ENCODE measurements at regions not wholly inside any gene's neighbourhood (a gene's known extent, or its start where the extent isn't known, plus 50 kb on each side); places are given as distances from the start of the nearest gene placed in this dataset.

DNA sequence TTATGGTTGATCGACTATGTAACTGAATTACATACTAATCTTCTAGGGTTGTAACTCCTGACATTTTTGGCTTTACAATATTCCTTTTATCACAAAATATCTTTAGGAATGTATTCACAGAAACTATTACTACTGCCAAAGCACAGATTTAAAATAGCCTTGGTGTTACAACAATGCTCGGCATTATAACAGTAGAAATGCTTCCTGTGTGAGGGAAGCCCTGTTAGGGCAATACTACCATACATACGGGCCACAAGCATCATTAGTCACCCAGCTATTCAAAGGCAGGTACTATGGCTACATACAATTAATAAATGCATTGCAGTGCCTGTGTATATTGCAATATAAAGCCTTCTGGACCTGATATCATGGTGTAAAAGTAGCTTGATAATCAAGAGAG, 517.8 kb downstream of the C12orf50 start:
- no peaks in the 10 kb centered on the region for H3K27me3 ChIP-seq
- intact Hi-C loops (cut with DNase I; ENCODE audit: low total_unique reads) = no loop called here
- H3K9me3 ChIP-seq = no peaks in the 10 kb centered on the region
- no peaks in the 10 kb centered on the region for H3K36me3 ChIP-seq
- H3K4me1 ChIP-seq = no peaks in the 10 kb centered on the region
- no peak for TF ChIP-seq POLR2A (IDR thresholded peaks at IDR 0.05)
- TF ChIP-seq, protein P1, sequence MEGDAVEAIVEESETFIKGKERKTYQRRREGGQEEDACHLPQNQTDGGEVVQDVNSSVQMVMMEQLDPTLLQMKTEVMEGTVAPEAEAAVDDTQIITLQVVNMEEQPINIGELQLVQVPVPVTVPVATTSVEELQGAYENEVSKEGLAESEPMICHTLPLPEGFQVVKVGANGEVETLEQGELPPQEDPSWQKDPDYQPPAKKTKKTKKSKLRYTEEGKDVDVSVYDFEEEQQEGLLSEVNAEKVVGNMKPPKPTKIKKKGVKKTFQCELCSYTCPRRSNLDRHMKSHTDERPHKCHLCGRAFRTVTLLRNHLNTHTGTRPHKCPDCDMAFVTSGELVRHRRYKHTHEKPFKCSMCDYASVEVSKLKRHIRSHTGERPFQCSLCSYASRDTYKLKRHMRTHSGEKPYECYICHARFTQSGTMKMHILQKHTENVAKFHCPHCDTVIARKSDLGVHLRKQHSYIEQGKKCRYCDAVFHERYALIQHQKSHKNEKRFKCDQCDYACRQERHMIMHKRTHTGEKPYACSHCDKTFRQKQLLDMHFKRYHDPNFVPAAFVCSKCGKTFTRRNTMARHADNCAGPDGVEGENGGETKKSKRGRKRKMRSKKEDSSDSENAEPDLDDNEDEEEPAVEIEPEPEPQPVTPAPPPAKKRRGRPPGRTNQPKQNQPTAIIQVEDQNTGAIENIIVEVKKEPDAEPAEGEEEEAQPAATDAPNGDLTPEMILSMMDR (IDR thresholded peaks at IDR 0.05) = no peak
- H3K27ac ChIP-seq = no peak overlapping the region
- H3K4me3 ChIP-seq = no peak overlapping the region
- no peak for DNase-seq

DNA sequence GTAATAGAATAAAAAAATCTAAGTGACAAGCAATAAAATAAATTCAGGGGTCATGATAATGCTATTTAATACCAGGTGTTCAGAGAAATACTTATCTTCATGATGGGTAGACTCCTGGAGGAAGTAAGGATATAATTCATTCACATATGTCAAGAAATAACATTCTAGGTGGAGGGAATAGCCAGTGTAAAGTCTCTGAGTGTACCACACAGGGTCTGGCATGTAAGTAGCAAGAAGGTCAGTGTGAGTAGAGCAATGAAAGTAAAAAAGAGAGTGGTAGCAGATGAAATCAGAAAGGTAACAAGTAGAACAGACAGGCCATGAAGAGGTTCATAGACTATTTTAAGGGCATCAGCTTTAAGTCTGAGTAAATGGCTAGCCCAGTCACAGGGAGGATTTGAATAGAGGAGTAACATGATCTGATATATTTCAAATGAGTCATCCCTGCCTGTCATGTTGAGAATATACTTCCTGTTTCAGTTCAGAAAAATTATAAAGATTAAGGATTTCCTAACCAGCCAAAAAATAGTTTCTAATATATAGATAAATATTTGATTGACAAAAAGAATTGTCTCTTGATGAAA, 519.9 kb downstream of the C12orf50 start:
- H3K27ac ChIP-seq = no peak overlapping the region
- TF ChIP-seq POLR2A (IDR thresholded peaks at IDR 0.05) = no peak
- TF ChIP-seq, protein P1 (IDR thresholded peaks at IDR 0.05) = no peak
- H3K36me3 ChIP-seq = no peaks in the 10 kb centered on the region
- no peak overlapping the region for H3K4me3 ChIP-seq
- H3K4me1 ChIP-seq = no peaks in the 10 kb centered on the region
- intact Hi-C loops (cut with DNase I; ENCODE audit: low total_unique reads) = no loop called here
- H3K27me3 ChIP-seq = no peaks in the 10 kb centered on the region
- no peaks in the 10 kb centered on the region for H3K9me3 ChIP-seq
- no peak for DNase-seq

DNA sequence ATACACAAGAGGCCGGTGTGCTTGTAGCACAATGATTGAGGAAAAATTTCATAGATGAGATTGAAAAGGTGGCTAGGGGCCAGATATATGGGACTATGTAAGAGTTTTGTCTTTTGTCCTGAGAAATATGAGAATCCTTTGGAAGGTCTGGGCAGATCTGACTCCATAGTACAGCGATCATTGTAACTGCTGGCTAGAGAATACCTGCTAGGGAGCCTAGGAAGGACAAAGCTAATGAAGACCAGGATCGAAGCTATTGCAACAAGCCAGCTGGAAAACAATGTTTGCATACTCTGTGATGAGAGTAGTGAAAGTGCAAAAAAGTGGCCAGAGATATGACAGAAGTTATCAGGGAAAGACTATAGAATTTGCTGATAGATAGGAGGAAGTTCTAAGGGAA, 537.6 kb downstream of the C12orf50 start:
- no peak for DNase-seq
- intact Hi-C loops (cut with DNase I; ENCODE audit: low total_unique reads) = no loop called here
- Histone ChIP-seq H3K27ac (no peak overlapping the region), H3K9me3 (no peaks in the 10 kb centered on the region), H3K27me3 (no peaks in the 10 kb centered on the region), H3K4me3 (no peak overlapping the region), H3K36me3 (no peaks in the 10 kb centered on the region), H3K4me1 (no peaks in the 10 kb centered on the region)
- TF ChIP-seq, protein P1 (IDR thresholded peaks at IDR 0.05) = no peak
- no peak for TF ChIP-seq POLR2A (IDR thresholded peaks at IDR 0.05)

DNA sequence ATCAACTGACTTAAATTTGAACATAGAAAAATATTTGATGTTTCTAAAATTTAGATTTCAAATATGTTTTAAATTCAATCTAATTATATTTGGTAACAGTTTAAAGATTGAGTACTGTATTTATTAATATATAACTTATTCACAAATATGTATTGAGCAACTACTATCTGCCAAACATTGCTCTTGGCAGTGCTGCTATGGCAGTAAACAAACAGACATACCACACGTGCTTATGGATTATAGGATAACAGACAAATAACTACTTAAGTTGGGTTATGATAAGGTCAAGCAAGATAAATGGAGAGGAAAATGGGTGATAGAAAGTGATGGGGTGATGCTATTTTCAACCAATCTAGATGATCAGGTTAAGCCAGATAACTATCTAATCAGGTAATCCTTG, 538.1 kb downstream of the C12orf50 start:
- Histone ChIP-seq H3K4me1 (no peaks in the 10 kb centered on the region), H3K27me3 (no peaks in the 10 kb centered on the region), H3K27ac (no peak overlapping the region), H3K9me3 (no peaks in the 10 kb centered on the region), H3K36me3 (no peaks in the 10 kb centered on the region), H3K4me3 (no peak overlapping the region)
- TF ChIP-seq POLR2A (IDR thresholded peaks at IDR 0.05) = no peak
- TF ChIP-seq, protein P1 (IDR thresholded peaks at IDR 0.05) = no peak
- DNase-seq = no peak
- intact Hi-C loops (cut with DNase I; ENCODE audit: low total_unique reads) = no loop called here

DNA sequence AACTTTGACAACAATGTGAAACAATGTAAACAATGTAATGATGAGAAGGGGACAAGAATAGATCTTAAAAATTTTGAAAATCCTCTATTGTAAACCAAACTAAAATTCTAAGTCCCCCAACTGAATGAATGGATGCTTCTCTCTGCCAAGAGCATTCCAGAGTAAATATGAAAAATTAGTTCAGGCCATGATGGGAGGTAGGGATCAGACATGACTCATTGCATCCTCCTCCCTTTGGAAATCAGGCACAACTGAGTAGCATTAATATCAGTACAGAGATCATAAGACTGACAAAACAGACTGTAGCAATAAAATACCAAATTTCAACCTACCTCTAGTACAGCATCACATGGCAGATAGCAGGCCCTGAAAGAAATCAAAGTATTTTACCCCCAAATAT, 559.9 kb downstream of the C12orf50 start:
- no peaks in the 10 kb centered on the region for H3K36me3 ChIP-seq
- H3K27ac ChIP-seq = no peak overlapping the region
- no peaks in the 10 kb centered on the region for H3K9me3 ChIP-seq
- H3K4me3 ChIP-seq = no peak overlapping the region
- H3K27me3 ChIP-seq = no peaks in the 10 kb centered on the region
- TF ChIP-seq, protein P1 (IDR thresholded peaks at IDR 0.05) = no peak
- TF ChIP-seq POLR2A (IDR thresholded peaks at IDR 0.05) = no peak
- intact Hi-C loops (cut with DNase I; ENCODE audit: low total_unique reads) = no loop called here
- H3K4me1 ChIP-seq = no peaks in the 10 kb centered on the region
- no peak for DNase-seq
